Stimulated activated CD8-positive, alpha-beta memory T cell treated with anti-CD3 and anti-CD28 coated beads, Interleukin-15, amount 100 ng/mL, for 48 hours (primary cell): ENCODE measurements at regions not wholly inside any gene's neighbourhood (a gene's known extent, or its start where the extent isn't known, plus 50 kb on each side); places are given as distances from the start of the nearest gene placed in this dataset.
"Not testable (repeated sequence)": the region's sequence is repeated elsewhere in the genome, so short reads cannot be mapped to it uniquely, and the experiment has no call there.

ENCODE experiments used
- DNase-seq, 2 donors: peaks; one replicate each; pipeline ENCODE4 v3.0.0-alpha.2; 2020; ENCODE audit warnings: low read depth in 2 of 2

DNA sequence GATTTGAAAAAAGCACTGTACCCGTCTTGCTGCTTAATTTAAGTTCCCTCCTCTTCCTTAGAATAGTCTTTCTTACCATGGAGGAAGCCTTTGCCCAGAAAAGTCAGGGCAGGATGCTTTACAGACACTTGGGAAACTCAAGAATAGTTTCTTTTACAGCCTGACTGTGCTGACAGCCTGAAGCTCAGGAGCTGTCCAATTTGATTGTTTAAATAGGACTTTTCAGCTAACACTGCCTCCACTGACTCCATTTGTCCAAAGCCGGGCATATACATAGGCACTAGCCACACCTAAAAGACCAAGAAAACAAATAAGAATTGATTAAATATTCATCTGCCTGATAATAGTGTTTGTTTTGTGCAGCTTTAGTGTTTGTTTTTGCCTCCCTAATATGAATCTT is 110.9 kb upstream of the L3MBTL4 start:
- no peak for DNase-seq

DNA sequence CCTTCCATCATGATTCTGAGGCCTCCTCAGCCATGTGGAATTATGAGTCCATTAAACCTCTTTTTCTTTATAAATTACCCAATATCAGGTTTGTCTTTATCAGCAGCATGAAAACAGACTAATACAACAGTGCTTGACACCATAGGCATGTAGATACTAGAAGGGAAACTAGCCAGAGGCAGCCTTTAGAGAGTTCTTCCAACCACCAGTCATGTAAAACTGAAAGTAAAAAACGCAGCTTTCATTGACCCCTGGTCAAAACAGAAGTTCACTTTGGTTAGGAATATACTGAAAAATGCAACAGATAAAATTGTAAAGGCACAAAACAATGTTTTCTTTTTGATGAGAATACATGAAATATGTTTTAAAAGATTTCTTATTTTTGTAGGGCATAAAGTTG is 122.8 kb upstream of the L3MBTL4 start:
- DNase-seq: no peak

GRCh38 chr18:6541131-6541679 is 126.5 kb upstream of the L3MBTL4 start:
- not testable (repeated sequence) for DNase-seq

GRCh38 chr18:6542296-6542695 is 127.6 kb upstream of the L3MBTL4 start:
- DNase-seq: no peak

DNA sequence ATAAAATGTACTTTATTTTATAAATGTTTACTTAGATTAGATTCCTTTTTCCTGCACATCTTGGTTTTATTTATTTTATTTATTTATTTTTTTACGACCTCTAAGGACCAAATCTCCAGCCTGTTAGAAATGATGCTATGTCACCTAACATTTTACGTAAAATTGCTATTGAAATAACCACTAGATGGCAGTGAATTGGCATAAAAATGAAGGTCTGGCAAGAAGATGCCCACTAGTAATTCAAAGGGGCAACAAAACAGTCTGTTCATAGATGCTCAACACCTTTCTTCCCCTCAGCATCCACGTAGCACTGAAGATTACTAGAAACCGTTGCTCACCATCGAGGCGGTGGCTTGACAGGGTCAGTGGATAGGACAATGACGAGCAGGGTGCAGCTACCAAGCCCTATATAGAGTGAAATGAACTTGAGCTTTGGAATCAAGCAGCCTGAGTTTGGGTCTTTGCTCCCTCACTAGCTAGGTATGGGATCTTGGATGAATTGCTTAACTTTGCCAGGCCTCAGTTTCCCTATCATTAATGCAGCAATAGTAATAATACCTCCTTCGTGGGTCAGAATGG is 128.7 kb upstream of the L3MBTL4 start:
- no peak for DNase-seq

DNA sequence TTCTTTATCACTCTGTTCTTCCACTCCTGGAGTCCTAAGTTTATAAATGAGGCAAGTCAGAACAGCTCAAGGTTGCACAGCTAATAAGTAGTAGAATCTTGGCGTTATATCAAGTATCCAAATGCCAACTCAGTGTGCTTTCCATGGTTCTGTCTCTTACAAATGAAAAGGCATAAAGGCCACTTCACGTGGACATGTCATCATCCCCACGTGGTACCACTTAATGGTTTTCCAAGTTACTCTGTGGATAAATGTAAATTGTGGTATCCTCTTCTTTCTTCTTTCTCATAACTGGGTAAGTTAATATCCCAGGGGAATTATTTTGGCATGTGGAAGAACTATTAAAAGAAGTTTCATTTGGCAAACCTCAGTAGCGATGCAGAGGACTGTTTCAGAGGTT is 131.5 kb upstream of the L3MBTL4 start:
- no peak for DNase-seq

- DNase-seq: no peak
Measured at GRCh38 chr18:6547476-6547875, 132.8 kb upstream of the L3MBTL4 start.

DNA sequence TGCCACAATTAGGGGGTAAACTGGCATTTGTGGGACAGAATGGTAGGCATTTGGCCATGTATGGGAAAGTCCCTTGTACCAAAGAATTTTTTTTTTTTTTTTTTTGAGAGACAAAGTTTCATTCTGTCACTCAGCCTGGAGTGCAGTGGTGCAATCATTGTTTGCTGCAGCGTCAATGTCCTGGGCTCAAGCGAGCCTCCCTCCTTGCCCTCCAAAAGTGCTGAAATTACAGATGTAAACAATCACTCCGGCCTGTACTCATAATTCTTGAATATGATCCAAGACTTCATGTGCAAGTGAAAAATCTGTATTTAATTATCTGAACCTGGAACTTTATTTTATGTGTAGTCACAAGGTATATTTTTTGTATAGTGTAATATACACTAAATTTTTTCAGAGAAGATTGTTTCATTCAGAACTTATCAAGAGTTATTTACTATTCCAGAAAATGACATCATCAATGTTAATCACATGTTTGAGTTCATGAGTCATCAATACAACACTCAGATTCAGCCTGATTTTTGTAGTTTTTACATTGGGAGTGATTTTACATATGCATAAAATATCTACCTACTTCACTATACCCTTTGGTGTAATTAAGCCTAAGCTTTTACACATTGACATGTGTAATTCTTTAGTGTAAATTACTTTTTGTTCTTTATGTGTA is 138.7 kb upstream of the L3MBTL4 start:
- no peak for DNase-seq

- no peak for DNase-seq
Measured at GRCh38 chr18:6557057-6557769, 142.5 kb upstream of the L3MBTL4 start.

GRCh38 chr18:6557770-6558248 is 143.1 kb upstream of the L3MBTL4 start:
- no peak for DNase-seq

DNA sequence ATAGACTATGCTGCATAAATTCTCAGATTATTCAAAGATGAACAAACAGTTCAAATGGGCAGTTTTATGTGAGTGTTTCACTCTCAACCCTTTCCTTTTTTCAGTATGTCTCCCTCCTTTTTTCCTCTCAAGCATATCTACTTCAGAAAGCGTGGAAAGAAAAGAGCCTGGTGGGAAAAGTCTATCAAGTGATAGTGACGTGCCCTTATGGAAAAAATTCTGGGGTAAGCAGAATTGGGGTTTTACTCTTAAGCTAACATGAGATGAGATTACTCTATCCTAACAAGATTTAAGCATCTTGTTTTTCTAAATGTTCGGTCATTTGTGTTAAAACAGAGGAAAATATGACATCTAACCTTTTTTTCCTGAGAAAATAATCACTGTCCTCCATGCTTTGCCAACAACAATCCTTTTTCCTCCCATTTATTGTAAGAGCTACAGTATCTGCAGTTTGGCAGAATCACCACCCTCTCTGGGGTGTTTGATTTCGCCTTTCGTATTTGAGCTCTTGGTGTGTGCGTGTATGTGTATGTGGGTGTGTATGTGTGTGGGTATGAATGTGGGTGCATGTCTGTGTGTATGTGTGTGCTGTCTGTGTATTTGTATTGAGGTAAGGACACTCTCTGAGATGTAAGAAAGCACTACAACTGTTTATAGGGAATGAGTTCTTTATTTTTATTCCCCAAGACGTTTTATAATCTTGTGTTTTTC is 143.9 kb upstream of the L3MBTL4 start:
- no peak for DNase-seq

DNA sequence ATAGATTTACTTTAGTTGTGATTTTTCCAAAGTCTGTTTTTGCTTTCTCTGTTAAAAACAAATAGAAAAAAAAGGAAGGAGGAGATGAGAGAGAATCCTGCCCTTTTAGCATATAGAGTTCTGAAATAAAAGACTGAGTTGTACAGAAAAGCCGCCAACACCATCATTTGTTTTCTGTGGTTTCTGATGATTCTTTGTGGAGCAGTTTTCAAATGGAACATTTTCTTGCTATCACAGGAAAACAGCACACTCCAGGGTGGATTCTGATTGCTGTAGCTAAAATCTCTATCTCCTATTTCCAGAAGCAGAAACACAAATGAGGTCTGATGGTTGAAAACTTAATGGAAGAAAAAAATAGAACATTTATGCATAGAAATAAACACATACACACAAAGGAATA is 144.6 kb upstream of the L3MBTL4 start:
- no peak for DNase-seq

GRCh38 chr18:6561016-6561415 is 146.3 kb upstream of the L3MBTL4 start:
- DNase-seq: no peak

DNA sequence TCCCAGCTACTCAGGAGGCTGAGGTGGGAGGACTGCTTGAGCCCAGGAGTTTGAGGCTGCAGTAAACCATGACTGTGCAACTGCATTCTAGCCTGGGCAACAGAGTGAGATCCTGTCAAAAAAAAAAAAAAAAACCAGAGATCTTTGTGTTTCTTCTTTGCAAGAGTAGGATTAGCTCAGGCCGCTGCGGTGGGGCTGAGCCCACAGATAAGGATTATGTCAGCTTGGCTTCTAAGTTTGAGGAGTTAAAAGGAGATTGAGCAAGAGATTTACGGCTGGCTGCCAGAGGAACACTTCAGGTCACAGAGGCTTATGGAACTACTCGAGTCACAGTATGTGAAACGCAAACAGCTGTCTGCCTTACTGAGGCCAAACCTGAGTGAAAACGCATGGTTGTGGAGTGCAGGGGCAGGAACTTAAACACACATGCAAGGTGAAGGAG is 146.7 kb upstream of the L3MBTL4 start:
- no peak for DNase-seq

- no peak for DNase-seq
Measured at GRCh38 chr18:6561862-6562291, 147.2 kb upstream of the L3MBTL4 start.

DNA sequence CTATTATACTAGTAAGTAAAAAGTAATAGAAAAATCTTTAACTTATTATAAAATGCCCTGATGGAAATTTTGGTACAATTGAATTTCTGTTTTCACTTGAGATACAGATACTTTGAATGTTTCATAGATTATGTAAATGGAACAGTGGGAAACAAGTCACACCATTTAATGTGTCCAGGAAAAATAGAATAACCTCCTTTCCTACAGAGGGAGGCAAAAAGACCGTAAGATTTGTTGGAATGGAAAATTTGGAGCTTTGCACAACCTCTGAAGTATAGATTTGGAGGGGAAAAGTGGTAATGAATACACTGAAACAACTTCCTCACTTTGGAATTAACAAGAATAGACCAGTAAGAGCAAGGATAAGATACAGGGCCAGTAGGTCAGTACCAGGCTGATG is 149.2 kb upstream of the L3MBTL4 start:
- DNase-seq: no peak

GRCh38 chr18:6564950-6565814 is 150.5 kb upstream of the L3MBTL4 start:
- DNase-seq: no peak

DNA sequence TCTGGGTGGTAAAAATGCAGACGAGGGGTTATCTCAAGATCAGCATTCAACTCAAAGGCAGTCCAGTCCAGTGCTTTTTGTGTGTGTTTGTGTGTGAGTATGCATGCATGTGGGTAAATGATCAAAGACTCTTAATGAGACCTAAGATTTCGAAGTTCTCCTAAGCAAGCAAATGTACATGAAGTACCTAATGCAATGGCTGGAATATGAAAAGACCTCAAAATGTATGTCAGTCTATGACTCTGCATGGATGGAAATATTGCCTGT is 151.0 kb upstream of the L3MBTL4 start:
- no peak for DNase-seq

DNA sequence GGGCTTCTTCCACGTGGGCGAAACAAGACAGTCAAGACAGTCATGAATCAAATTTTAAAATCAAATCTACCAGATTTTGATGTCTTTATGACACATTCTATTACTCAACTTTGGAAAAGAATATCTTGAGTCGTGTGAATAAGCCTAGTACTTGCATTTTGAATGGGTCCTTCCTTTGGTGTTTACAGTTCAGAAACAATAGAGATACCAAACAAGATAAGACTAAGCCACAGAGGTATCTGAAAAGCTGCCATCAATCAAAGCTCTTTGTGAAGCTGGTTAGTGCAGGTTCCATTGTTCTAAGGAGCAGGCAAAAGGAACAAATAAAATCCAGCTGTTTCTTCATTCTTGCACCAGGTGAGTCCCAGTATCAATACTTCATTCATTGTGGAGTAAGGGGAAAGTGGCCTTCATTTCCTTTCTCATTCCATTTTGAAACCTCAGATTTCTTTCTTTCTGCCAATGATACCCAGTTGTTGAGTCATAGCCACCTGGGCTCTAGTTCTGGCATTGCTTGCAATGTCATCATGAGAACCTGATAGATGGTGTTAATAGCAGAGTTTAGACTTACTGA is 151.7 kb upstream of the L3MBTL4 start:
- DNase-seq: no peak

GRCh38 chr18:6569813-6570212 is 155.1 kb upstream of the L3MBTL4 start:
- no peak for DNase-seq
